ENCODE measurements at regions not wholly inside any gene's neighbourhood (a gene's known extent, or its start where the extent isn't known, plus 50 kb on each side); places are given as distances from the start of the nearest gene placed in this dataset.

DNA sequence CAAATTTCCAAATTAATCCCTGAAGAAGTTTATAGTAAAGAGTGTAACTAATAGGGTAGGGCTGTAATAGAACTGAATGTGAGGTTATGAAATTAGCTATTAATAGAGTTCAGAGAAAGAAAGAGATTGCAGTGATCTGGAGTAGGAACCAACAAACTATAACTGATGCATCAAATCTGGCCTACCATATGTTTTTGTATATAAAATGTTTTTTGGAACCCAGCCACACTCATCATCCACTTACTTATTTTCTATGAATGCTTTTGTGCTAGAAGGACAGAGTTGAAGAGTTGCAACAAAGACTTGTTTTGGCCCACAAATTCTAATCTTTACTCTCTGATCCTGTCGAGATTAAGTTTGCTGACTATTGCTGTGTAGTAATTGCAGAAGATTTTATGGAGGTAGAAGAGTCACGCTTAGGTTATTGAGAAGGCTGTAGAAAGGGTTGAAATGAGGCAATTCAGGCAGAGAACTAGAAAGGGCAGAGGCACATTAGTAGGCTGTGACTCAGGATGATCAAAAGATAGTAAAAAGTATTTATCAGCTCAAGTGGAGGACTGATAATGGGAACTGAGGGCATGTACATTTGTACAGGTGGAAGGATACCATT lies 298.7 kb upstream of the EMCN start:
- DNase-seq (ENCODE audit: low spot score): no peak
- ATAC-seq (ENCODE audit: insufficient number of reproducible peaks, low FRiP score, low read depth): no peak
- no peaks in the 10 kb centered on the region for H3K9me3 ChIP-seq
- H3K27ac ChIP-seq: no peak overlapping the region
- H3K4me3 ChIP-seq: no peak overlapping the region
- TF ChIP-seq, protein P1, sequence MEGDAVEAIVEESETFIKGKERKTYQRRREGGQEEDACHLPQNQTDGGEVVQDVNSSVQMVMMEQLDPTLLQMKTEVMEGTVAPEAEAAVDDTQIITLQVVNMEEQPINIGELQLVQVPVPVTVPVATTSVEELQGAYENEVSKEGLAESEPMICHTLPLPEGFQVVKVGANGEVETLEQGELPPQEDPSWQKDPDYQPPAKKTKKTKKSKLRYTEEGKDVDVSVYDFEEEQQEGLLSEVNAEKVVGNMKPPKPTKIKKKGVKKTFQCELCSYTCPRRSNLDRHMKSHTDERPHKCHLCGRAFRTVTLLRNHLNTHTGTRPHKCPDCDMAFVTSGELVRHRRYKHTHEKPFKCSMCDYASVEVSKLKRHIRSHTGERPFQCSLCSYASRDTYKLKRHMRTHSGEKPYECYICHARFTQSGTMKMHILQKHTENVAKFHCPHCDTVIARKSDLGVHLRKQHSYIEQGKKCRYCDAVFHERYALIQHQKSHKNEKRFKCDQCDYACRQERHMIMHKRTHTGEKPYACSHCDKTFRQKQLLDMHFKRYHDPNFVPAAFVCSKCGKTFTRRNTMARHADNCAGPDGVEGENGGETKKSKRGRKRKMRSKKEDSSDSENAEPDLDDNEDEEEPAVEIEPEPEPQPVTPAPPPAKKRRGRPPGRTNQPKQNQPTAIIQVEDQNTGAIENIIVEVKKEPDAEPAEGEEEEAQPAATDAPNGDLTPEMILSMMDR (IDR thresholded peaks at IDR 0.05): no peak
- no peaks in the 10 kb centered on the region for H3K36me3 ChIP-seq
- H3K27me3 ChIP-seq (replicated peaks; ENCODE audit: insufficient read depth): no peaks in the 10 kb centered on the region
- H3K4me1 ChIP-seq (ENCODE audit: control insufficient read depth in 1 of 2, low read depth in 2 of 2): no peaks in the 10 kb centered on the region

DNA sequence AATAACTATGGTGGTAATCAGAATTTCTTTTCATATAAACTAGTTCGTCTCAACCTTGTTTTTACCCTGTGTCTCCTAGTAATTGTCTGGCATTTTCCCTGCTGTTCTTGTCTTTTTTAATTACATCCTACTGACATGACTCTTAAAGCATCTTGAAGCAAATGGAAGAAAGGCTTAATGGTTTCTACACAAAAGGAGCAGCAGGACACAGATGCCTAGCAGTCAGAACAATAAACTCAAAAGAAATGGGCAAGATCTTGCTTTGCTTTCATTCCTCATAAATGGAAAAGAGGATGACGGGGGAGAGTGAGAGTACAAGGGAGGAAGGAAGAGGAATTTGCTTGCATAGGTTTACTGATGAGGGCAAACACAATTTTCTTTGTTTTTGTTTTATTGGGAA lies 293.2 kb upstream of the EMCN start:
- ATAC-seq (ENCODE audit: insufficient number of reproducible peaks, low FRiP score, low read depth) (no peak), DNase-seq (ENCODE audit: low spot score) (no peak)
- Histone ChIP-seq H3K4me1 (ENCODE audit: control insufficient read depth in 1 of 2, low read depth in 2 of 2) (peaks cover 3 to 10% of the 10 kb centered on the region in 2 donors), H3K4me3 (no peak overlapping the region), H3K27me3 (replicated peaks; ENCODE audit: insufficient read depth) (no peaks in the 10 kb centered on the region), H3K9me3 (no peaks in the 10 kb centered on the region), H3K36me3 (no peaks in the 10 kb centered on the region), H3K27ac (no peak overlapping the region)
- TF ChIP-seq, protein P1 (IDR thresholded peaks at IDR 0.05): no peak

DNA sequence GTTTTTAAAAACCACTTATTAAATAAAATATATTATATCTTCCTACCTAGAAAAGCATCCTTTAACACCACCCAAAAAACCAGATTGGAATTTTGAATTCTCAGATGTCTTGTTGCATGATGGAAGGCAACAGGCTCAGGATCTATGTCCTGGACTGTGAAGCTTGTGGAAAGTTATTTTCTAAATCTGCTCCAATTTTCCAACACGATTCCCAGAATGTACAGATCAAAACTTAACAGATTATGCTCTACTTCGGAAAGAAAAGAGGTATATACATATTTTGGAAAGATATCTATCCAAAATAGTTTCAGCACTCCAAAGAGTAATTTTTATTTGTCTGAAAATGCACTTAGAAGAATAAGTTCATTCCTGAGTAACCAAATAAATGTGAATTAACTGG lies 291.7 kb upstream of the EMCN start:
- ATAC-seq (ENCODE audit: insufficient number of reproducible peaks, low FRiP score, low read depth): no peak
- H3K27me3 ChIP-seq (replicated peaks; ENCODE audit: insufficient read depth): no peaks in the 10 kb centered on the region
- H3K4me3 ChIP-seq: no peak overlapping the region
- TF ChIP-seq, protein P1 (IDR thresholded peaks at IDR 0.05): no peak
- peaks cover 3 to 10% of the 10 kb centered on the region in 2 donors for H3K4me1 ChIP-seq (ENCODE audit: control insufficient read depth in 1 of 2, low read depth in 2 of 2)
- no peak for DNase-seq (ENCODE audit: low spot score)
- no peak overlapping the region for H3K27ac ChIP-seq
- no peaks in the 10 kb centered on the region for H3K9me3 ChIP-seq
- H3K36me3 ChIP-seq: no peaks in the 10 kb centered on the region

DNA sequence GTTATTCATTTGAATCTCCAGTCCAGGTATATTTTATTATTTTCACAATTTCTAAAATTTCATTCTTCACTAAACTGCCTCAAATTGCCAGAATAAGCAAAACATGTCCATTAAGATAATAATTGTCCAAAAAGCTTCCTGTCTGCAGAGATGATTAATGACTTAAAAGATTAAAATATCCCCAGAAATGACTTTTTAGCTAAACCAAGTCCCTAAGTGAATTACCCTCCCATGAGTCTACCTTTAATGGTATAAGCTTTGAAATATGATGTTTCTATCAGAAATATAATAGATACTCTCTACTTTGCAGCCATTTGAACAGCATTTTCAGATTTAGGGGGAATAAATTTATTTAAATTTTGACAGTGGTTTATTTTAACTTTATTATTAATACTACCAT lies 289.2 kb upstream of the EMCN start:
- Histone ChIP-seq H3K9me3 (no peaks in the 10 kb centered on the region), H3K36me3 (no peaks in the 10 kb centered on the region), H3K27ac (no peak overlapping the region), H3K4me3 (no peak overlapping the region), H3K4me1 (ENCODE audit: control insufficient read depth in 1 of 2, low read depth in 2 of 2) (peaks cover 3 to 10% of the 10 kb centered on the region in 2 donors), H3K27me3 (replicated peaks; ENCODE audit: insufficient read depth) (no peaks in the 10 kb centered on the region)
- ATAC-seq (ENCODE audit: insufficient number of reproducible peaks, low FRiP score, low read depth): no peak
- TF ChIP-seq, protein P1 (IDR thresholded peaks at IDR 0.05): no peak
- no peak for DNase-seq (ENCODE audit: low spot score)

DNA sequence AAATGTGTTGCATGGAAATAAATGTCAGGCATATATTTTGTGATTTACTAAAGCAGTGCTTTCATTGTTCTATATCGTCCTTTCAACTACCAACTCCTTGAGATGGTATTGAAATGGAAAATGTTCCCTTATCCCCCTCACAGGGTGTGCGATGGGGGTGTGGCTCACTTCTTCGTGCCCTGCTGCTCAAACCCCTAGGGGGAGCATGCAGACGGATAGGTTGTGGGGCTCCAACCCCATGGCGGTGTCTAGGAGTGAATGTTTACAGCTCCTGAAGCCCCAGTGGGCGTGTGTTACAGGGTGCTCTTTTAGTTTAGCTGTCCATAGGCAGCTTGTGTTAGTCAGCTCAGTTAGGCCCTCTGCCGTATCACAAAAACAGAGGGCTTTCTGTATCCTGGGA lies 287.7 kb upstream of the EMCN start:
- no peak for DNase-seq (ENCODE audit: low spot score)
- TF ChIP-seq, protein P1 (IDR thresholded peaks at IDR 0.05): no peak
- Histone ChIP-seq H3K4me1 (ENCODE audit: control insufficient read depth in 1 of 2, low read depth in 2 of 2) (peaks cover 3 to 10% of the 10 kb centered on the region in 2 donors), H3K4me3 (no peak overlapping the region), H3K27me3 (replicated peaks; ENCODE audit: insufficient read depth) (no peaks in the 10 kb centered on the region), H3K9me3 (no peaks in the 10 kb centered on the region), H3K36me3 (no peaks in the 10 kb centered on the region), H3K27ac (no peak overlapping the region)
- ATAC-seq (ENCODE audit: insufficient number of reproducible peaks, low FRiP score, low read depth): no peak

Measured in thoracic aorta (tissue), 2 donors.